GM19023 (cell line): ENCODE measurements at regions not wholly inside any gene's neighbourhood (a gene's known extent, or its start where the extent isn't known, plus 50 kb on each side); places are given as distances from the start of the nearest gene placed in this dataset.

Source experiments
- ATAC-seq: cut with Tn5 transposase; IDR thresholded peaks from one replicate; pipeline ENCODE4 v1.9.1; 2021; ENCODE audit warnings: mild to moderate bottlenecking, moderate library complexity; ENCODE audit not compliant: unreplicated experiment

- ATAC-seq, result no peak
These were observed 359.4 kb downstream of the ZIC4 start for GRCh38 chr3:147046916-147047315.

- no peak for ATAC-seq
These were observed 367.9 kb downstream of the ZIC4 start for GRCh38 chr3:147038481-147038880.

- no peak for ATAC-seq
These were observed 372.0 kb downstream of the ZIC4 start for GRCh38 chr3:147034359-147034758.

GRCh38 chr3:147030274-147030673 is 376.1 kb downstream of the ZIC4 start:
- no peak for ATAC-seq

GRCh38 chr3:147015334-147015733 is 391.0 kb downstream of the ZIC4 start:
- no peak for ATAC-seq

GRCh38 chr3:147008886-147009285 is 397.5 kb downstream of the ZIC4 start:
- ATAC-seq, result no peak

- ATAC-seq, result no peak
These were observed 397.9 kb downstream of the ZIC4 start for GRCh38 chr3:147008458-147008857.

GRCh38 chr3:147007736-147008245 is 398.6 kb downstream of the ZIC4 start:
- no peak for ATAC-seq

- ATAC-seq, result no peak
These were observed 397.6 kb upstream of the PLSCR5 start for GRCh38 chr3:147002721-147003120.

GRCh38 chr3:147000274-147000673 is 395.1 kb upstream of the PLSCR5 start:
- ATAC-seq, result no peak

- ATAC-seq, result no peak
These were observed 386.8 kb upstream of the PLSCR5 start for GRCh38 chr3:146991907-146992306.

- ATAC-seq, result no peak
These were observed 370.3 kb upstream of the PLSCR5 start for GRCh38 chr3:146975476-146975875.

- ATAC-seq, result no peak
These were observed 369.9 kb upstream of the PLSCR5 start for GRCh38 chr3:146975032-146975431.

GRCh38 chr3:146974001-146974400 is 368.9 kb upstream of the PLSCR5 start:
- ATAC-seq, result no peak

GRCh38 chr3:146972726-146973125 is 367.6 kb upstream of the PLSCR5 start:
- no peak for ATAC-seq

- no peak for ATAC-seq
These were observed 365.1 kb upstream of the PLSCR5 start for GRCh38 chr3:146970236-146970635.

- no peak for ATAC-seq
These were observed 364.2 kb upstream of the PLSCR5 start for GRCh38 chr3:146969356-146969755.

GRCh38 chr3:146968204-146968651 is 363.1 kb upstream of the PLSCR5 start:
- ATAC-seq, result no peak

- ATAC-seq, result no peak
These were observed 362.6 kb upstream of the PLSCR5 start for GRCh38 chr3:146967783-146968182.

- ATAC-seq, result no peak
These were observed 361.0 kb upstream of the PLSCR5 start for GRCh38 chr3:146966124-146966523.

GRCh38 chr3:146953511-146953981 is 348.4 kb upstream of the PLSCR5 start:
- ATAC-seq, result no peak

- ATAC-seq, result no peak
These were observed 343.8 kb upstream of the PLSCR5 start for GRCh38 chr3:146948985-146949384.

- ATAC-seq, result no peak
These were observed 343.0 kb upstream of the PLSCR5 start for GRCh38 chr3:146948186-146948585.
